H1 (cell line): ENCODE measurements at regions not wholly inside any gene's neighbourhood (a gene's known extent, or its start where the extent isn't known, plus 50 kb on each side); places are given as distances from the start of the nearest gene placed in this dataset.

Source experiments
- CTCF ChIA-PET: fragments of 300-600 bp; sonication (Branson Sonifier 250); formaldehyde crosslinking; loops from one replicate; lab custom pipeline; 2021; ENCODE audit not compliant: partially characterized antibody; lab: Charles Lee
- POLR2A ChIA-PET: fragments of 300-600 bp; sonication (Branson Sonifier 250); formaldehyde crosslinking; loops from one replicate; lab custom pipeline; 2021; ENCODE audit warnings: inconsistent platforms; ENCODE audit not compliant: partially characterized antibody; lab: Charles Lee
- DNase-seq, 2 experiments: peaks; one replicate each; pipeline versions ENCODE4 v3.0.0 to v3.0.0-alpha.2; 2010 to 2022; ENCODE audit warnings: low spot score in 2 of 2, low read depth in 1 of 2, mixed read lengths in 1 of 2
- FAIRE-seq: peaks from 2 replicates; lab custom pipeline; 2011; peaks lifted over from hg19 to GRCh38; lab: Jason Lieb, UNC
- H2AFZ ChIP-seq: 2 replicates; pipeline ENCODE4 v1.8.1; 2012; ENCODE audit warnings: low read length, inconsistent platforms
- H2AK5ac ChIP-seq: 2 replicates; pipeline ENCODE4 v1.6.1; 2013; ENCODE audit warnings: low read depth, low read length
- H2BK120ac ChIP-seq: replicated peaks from 2 replicates; pipeline ENCODE3; 2013; ENCODE audit warnings: low read depth, low read length, inconsistent platforms
- H2BK12ac ChIP-seq: 2 replicates; pipeline ENCODE4 v1.6.1; 2013; ENCODE audit warnings: low read depth, low read length
- H2BK15ac ChIP-seq: 2 replicates; pipeline ENCODE4 v1.6.1; 2013; ENCODE audit warnings: low read length
- H2BK20ac ChIP-seq: 2 replicates; pipeline ENCODE4 v1.6.1; 2013; ENCODE audit warnings: low read length
- H2BK5ac ChIP-seq: 2 replicates; pipeline ENCODE4 v1.6.1; 2013; ENCODE audit warnings: low read depth, low read length
- H3K14ac ChIP-seq: 2 replicates; pipeline ENCODE4 v1.6.1; 2013; ENCODE audit warnings: inconsistent platforms; ENCODE audit not compliant: insufficient read length
- H3K18ac ChIP-seq: 2 replicates; pipeline ENCODE4 v1.6.1; 2013; ENCODE audit warnings: low read length; ENCODE audit errors: extremely low read depth
- H3K23ac ChIP-seq: 2 replicates; pipeline ENCODE4 v1.6.1; 2013; ENCODE audit warnings: inconsistent platforms; ENCODE audit not compliant: insufficient read length
- H3K23me2 ChIP-seq: 2 replicates; pipeline ENCODE4 v1.6.1; 2013; ENCODE audit warnings: low read depth, low read length
- H3K27ac ChIP-seq: 2 replicates; pipeline ENCODE4 v1.6.1; 2011; ENCODE audit warnings: low read depth, low read length, inconsistent platforms
- H3K27me3 ChIP-seq, 4 experiments: replicated peaks in 1 of 4; 1 replicate in 1 of 4; 2 replicates in 3 of 4; pipeline versions ENCODE4 v1.6.1 to v1.8.1; 2011 to 2013; ENCODE audit warnings: low read length in 3 of 4, mild to moderate bottlenecking in 3 of 4, inconsistent platforms in 2 of 4, mixed read lengths in 2 of 4, moderate library complexity in 1 of 4; ENCODE audit not compliant: control insufficient read depth in 3 of 4, insufficient read depth in 3 of 4; ENCODE audit errors: extremely low read depth in 1 of 4
- H3K36me3 ChIP-seq, 4 experiments: 2 replicates each; pipeline versions ENCODE4 v1.6.1 to v1.8.1; 2011 to 2013; ENCODE audit warnings: mild to moderate bottlenecking in 4 of 4, low read length in 3 of 4, moderate library complexity in 2 of 4, control low read depth in 1 of 4, inconsistent platforms in 1 of 4; ENCODE audit not compliant: insufficient read depth in 4 of 4, control insufficient read depth in 2 of 4
- H3K4ac ChIP-seq: replicated peaks from 2 replicates; pipeline ENCODE3; 2013; ENCODE audit warnings: low read length, low read depth, mixed read lengths, inconsistent platforms; ENCODE audit not compliant: insufficient read length
- H3K4me1 ChIP-seq, 4 experiments: replicated peaks in 1 of 4; 1 replicate in 1 of 4; 2 replicates in 3 of 4; pipeline versions ENCODE4 v1.6.1 to v1.8.1; 2011 to 2013; ENCODE audit warnings: low read length in 3 of 4, inconsistent platforms in 2 of 4, mixed read lengths in 1 of 4; ENCODE audit not compliant: insufficient read depth in 4 of 4, control insufficient read depth in 3 of 4
- H3K4me2 ChIP-seq, 2 experiments: 2 replicates each; pipeline versions ENCODE4 v1.6.1 to v1.8.1; 2011 to 2013; ENCODE audit warnings: low read depth in 2 of 2, low read length in 2 of 2, control low read depth in 1 of 2, inconsistent platforms in 1 of 2, mild to moderate bottlenecking in 1 of 2; ENCODE audit not compliant: insufficient read depth in 1 of 2
- H3K4me3 ChIP-seq, 4 experiments: fragments of 200-600, 300-600 bp in 1 of 4; sonication (generic), shearing (Covaris generic), sonication (Bioruptor Twin) in 1 of 4; 2 replicates each; pipeline versions ENCODE4 v1.5.1 to v1.8.1; 2011 to 2016; ENCODE audit warnings: low read length in 4 of 4, low read depth in 3 of 4, control low read depth in 2 of 4, inconsistent platforms in 2 of 4, mild to moderate bottlenecking in 2 of 4, mixed read lengths in 1 of 4, moderate library complexity in 1 of 4; ENCODE audit not compliant: insufficient read depth in 2 of 4; ENCODE audit errors: extremely low read depth in 1 of 4
- H3K56ac ChIP-seq: replicated peaks from 2 replicates; pipeline ENCODE3; 2013; ENCODE audit warnings: low read depth, mild to moderate bottlenecking, mixed read lengths, low read length, inconsistent platforms; ENCODE audit not compliant: insufficient read length
- H3K79me1 ChIP-seq: 2 replicates; pipeline ENCODE4 v1.6.1; 2013; ENCODE audit warnings: low read depth, low read length, control low read depth
- H3K79me2 ChIP-seq, 2 experiments: 2 replicates each; pipeline versions ENCODE4 v1.6.1 to v1.8.1; 2012 to 2013; ENCODE audit warnings: low read length in 2 of 2, mild to moderate bottlenecking in 2 of 2, inconsistent platforms in 1 of 2; ENCODE audit not compliant: insufficient read depth in 2 of 2, control insufficient read depth in 1 of 2
- H3K9ac ChIP-seq, 4 experiments: replicated peaks in 1 of 4; 1 replicate in 1 of 4; 2 replicates in 3 of 4; pipeline versions ENCODE4 v1.6.1 to v1.8.1; 2011 to 2013; ENCODE audit warnings: low read depth in 3 of 4, low read length in 3 of 4, control low read depth in 2 of 4, mild to moderate bottlenecking in 2 of 4, moderate library complexity in 2 of 4, inconsistent platforms in 1 of 4; ENCODE audit errors: extremely low read depth in 1 of 4
- H3K9me3 ChIP-seq, 2 experiments: 2 replicates each; pipeline versions ENCODE4 v1.6.1 to v1.8.1; 2012 to 2013; ENCODE audit warnings: mild to moderate bottlenecking in 2 of 2, moderate library complexity in 2 of 2, control low read depth in 1 of 2, inconsistent platforms in 1 of 2, low read depth in 1 of 2, low read length in 1 of 2, mixed read lengths in 1 of 2; ENCODE audit not compliant: insufficient read depth in 2 of 2
- H4K20me1 ChIP-seq, 2 experiments: replicated peaks in 1 of 2; 2 replicates each; pipeline versions ENCODE3 to v1.8.1; 2011 to 2013; ENCODE audit warnings: inconsistent platforms in 2 of 2, low read length in 2 of 2, mild to moderate bottlenecking in 1 of 2; ENCODE audit not compliant: insufficient read depth in 2 of 2, control insufficient read depth in 1 of 2
- H4K5ac ChIP-seq: 2 replicates; pipeline ENCODE4 v1.6.1; 2013; ENCODE audit warnings: low read length, low read depth, mixed read lengths, inconsistent platforms; ENCODE audit not compliant: insufficient read length
- H4K8ac ChIP-seq: 2 replicates; pipeline ENCODE4 v1.8.0; 2013; ENCODE audit warnings: mild to moderate bottlenecking, moderate library complexity, low read length, inconsistent platforms; ENCODE audit not compliant: insufficient read depth; ENCODE audit errors: extremely low read depth
- H4K91ac ChIP-seq: replicated peaks from 2 replicates; pipeline ENCODE3; 2013; ENCODE audit warnings: low read length, mixed read lengths, inconsistent platforms; ENCODE audit not compliant: insufficient read length
- BACH1 ChIP-seq: IDR thresholded peaks from 2 replicates; pipeline ENCODE4 v1.6.1; 2012; ENCODE audit warnings: low read length, improper control_type of control experiment
- BRCA1 ChIP-seq: IDR thresholded peaks from 2 replicates; pipeline ENCODE4 v1.6.1; 2012; ENCODE audit warnings: low read depth, low read length, improper control_type of control experiment
- CTCF ChIP-seq, 3 experiments: IDR thresholded peaks; 1 replicate in 2 of 3; 2 replicates in 1 of 3; pipeline versions ENCODE4 v1.5.1 to v1.6.1; 2011; ENCODE audit warnings: low read length in 3 of 3, mild to moderate bottlenecking in 3 of 3, inconsistent platforms in 2 of 3, low read depth in 1 of 3, moderate library complexity in 1 of 3; ENCODE audit not compliant: insufficient read depth in 1 of 3; ENCODE audit errors: control extremely low read depth in 1 of 3
- EP300 ChIP-seq, 2 experiments: IDR thresholded peaks; 1 replicate in 1 of 2; 2 replicates in 1 of 2; pipeline ENCODE4 v1.6.1; 2011 to 2012; ENCODE audit warnings: low read depth in 2 of 2, low read length in 2 of 2, mild to moderate bottlenecking in 2 of 2, borderline replicate concordance in 1 of 2, inconsistent platforms in 1 of 2, moderate library complexity in 1 of 2
- GTF2F1 ChIP-seq: IDR thresholded peaks from 2 replicates; pipeline ENCODE4 v1.6.1; 2012; ENCODE audit warnings: low read depth, low read length, improper control_type of control experiment, borderline replicate concordance
- MAX ChIP-seq: IDR thresholded peaks from 2 replicates; pipeline ENCODE4 v1.6.1; 2012; ENCODE audit warnings: inconsistent platforms
- POLR2A ChIP-seq, 2 experiments: IDR thresholded peaks; 1 replicate in 1 of 2; 2 replicates in 1 of 2; pipeline ENCODE4 v1.6.1; 2011; ENCODE audit warnings: low read depth in 2 of 2, low read length in 2 of 2, mild to moderate bottlenecking in 2 of 2; ENCODE audit errors: control extremely low read depth in 1 of 2
- RAD21 ChIP-seq, 2 experiments: IDR thresholded peaks in 1 of 2; conservative IDR thresholded peaks in 1 of 2; 2 replicates each; pipeline ENCODE4 v1.6.1; 2011; ENCODE audit warnings: low read depth in 2 of 2, low read length in 2 of 2, improper control_type of control experiment in 1 of 2, inconsistent platforms in 1 of 2, mild to moderate bottlenecking in 1 of 2, moderate library complexity in 1 of 2
- TAF7 ChIP-seq: optimal IDR thresholded peaks from 2 replicates; pipeline ENCODE3; 2011; ENCODE audit warnings: low read depth, mild to moderate bottlenecking, inconsistent platforms, low read length, moderate library complexity, borderline replicate concordance
- TEAD4 ChIP-seq: IDR thresholded peaks from 2 replicates; pipeline ENCODE4 v1.6.1; 2012; ENCODE audit warnings: low read depth, low read length, inconsistent platforms, mixed read lengths
- WGBS, 2 experiments: shearing (Covaris generic) in 1 of 2; methylation state at CpG; one replicate each; pipeline versions ENCODE4 v1.1.6 to v1.1.7; 2013 to 2015; ENCODE audit warnings: low lambda C conversion rate in 2 of 2, mixed read lengths in 2 of 2, inconsistent platforms in 1 of 2, low coverage in 1 of 2, missing lambda C conversion rate in 1 of 2; ENCODE audit not compliant: insufficient replicate concordance in 2 of 2, insufficient coverage in 1 of 2, insufficient read length in 1 of 2; ENCODE audit errors: extremely low coverage in 1 of 2, missing lambda C conversion rate in 1 of 2; 5-methylcytosine and 5-hydroxymethylcytosine counted together

- Histone ChIP-seq H4K5ac (no peak overlapping the region), H4K20me1 (no peaks in the 10 kb centered on the region), H3K4ac (no peak overlapping the region), H3K4me1 (peaks cover 0 to 7% (median 4%) of the 10 kb centered on the region in 4 experiments; a peak in 2 of 7 replicates), H4K91ac (no peak overlapping the region), H3K4me3 (no peak overlapping the region), H3K9ac (no peak overlapping the region), H3K27me3 (no peaks in the 10 kb centered on the region), H3K18ac (no peak overlapping the region), H3K23me2 (no peaks in the 10 kb centered on the region), H2BK20ac (no peak overlapping the region), H3K27ac (no peak overlapping the region), H2BK15ac (no peak overlapping the region), H3K36me3 (no peaks in the 10 kb centered on the region), H2BK5ac (no peak overlapping the region), H2AK5ac (no peak overlapping the region), H2BK12ac (no peak overlapping the region), H3K4me2 (no peak overlapping the region), H4K8ac (no peak overlapping the region), H3K9me3 (no peaks in the 10 kb centered on the region), H3K56ac (no peak overlapping the region), H2BK120ac (no peak overlapping the region), H3K14ac (no peak overlapping the region), H2AFZ (no peak overlapping the region), H3K79me1 (no peaks in the 10 kb centered on the region), H3K79me2 (no peaks in the 10 kb centered on the region), H3K23ac (no peak overlapping the region)
- POLR2A ChIA-PET = no interaction called here
- DNase-seq (no peak), FAIRE-seq (no peak)
- CTCF ChIA-PET = interaction anchor here (1.2 kb wide), 1 partner anchor 10 kb away, joined by 3 read pairs; no protein-coding TSS in a partner anchor
- WGBS, 2 experiments = 96% methylated on average over 2 of the region's 2 CpGs; no CpG with 5 or more reads in 1 of the 2 experiments
- no peak for TF ChIP-seq BACH1
- TF ChIP-seq CTCF (IDR thresholded peaks at IDR 0.05; ENCODE audit: control extremely low read depth in 1 of 3, insufficient read depth in 1 of 3, low read depth in 1 of 3, low read length in 3 of 3) = no peak
- TF ChIP-seq RAD21 (IDR thresholded peaks at IDR 0.05 in 1 of 2, conservative IDR thresholded peaks at IDR 0.05 in 1 of 2; ENCODE audit: low read depth in 2 of 2, low read length in 2 of 2) = no peak
- TF ChIP-seq TAF7 = no peak
- no peak for TF ChIP-seq MAX
- no peak for TF ChIP-seq TEAD4
- TF ChIP-seq EP300 (IDR thresholded peaks at IDR 0.05; ENCODE audit: borderline replicate concordance in 1 of 2, low read depth in 2 of 2, low read length in 2 of 2) = no peak
- TF ChIP-seq GTF2F1 = no peak
- TF ChIP-seq BRCA1 = no peak
- TF ChIP-seq POLR2A (IDR thresholded peaks at IDR 0.05; ENCODE audit: control extremely low read depth in 1 of 2, low read depth in 2 of 2, low read length in 2 of 2) = no peak
Measured at GRCh38 chr9:81844131-81844567, 84.1 kb upstream of the SPATA31D4 start.
